ENCODE measurements at regions not wholly inside any gene's neighbourhood (a gene's known extent, or its start where the extent isn't known, plus 50 kb on each side); places are given as distances from the start of the nearest gene placed in this dataset.

DNA sequence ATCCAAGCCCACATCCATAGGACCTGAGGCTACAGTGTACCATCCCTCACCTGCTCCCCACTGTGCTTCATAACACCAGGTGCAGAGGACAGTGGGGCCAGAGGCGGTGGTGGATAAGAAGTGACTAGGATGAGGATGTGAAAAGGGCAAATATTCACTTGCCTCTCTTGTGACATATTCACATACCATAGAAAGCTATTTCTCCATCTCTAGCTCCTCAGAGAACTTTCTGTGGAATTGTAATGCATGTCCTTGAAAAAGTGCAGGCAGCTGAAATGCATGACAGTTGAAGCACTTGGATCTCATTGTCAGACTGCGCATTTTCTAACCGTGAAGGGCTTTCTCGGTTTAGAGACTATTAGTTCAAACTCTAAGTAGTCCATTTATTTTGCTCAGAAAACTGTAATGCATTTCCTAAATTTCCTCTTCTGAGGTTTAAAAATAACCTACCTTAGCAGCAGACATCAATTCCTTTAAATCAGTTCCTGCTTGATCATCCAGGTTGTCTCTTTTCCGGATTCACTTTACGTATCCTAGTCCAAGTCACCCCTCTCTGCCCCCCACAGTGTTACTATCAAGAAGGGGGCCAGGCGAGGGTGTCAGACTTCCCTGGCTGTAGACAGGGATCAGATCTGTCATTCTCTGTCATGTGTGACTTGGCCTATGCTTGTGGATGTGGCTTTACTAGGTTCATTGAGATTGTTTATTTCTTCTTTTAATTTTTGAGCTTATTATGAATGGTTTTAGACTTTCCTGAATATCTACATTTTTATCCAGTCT, 984.0 kb upstream of the TMEM132C start:
- TF ChIP-seq, protein P1, sequence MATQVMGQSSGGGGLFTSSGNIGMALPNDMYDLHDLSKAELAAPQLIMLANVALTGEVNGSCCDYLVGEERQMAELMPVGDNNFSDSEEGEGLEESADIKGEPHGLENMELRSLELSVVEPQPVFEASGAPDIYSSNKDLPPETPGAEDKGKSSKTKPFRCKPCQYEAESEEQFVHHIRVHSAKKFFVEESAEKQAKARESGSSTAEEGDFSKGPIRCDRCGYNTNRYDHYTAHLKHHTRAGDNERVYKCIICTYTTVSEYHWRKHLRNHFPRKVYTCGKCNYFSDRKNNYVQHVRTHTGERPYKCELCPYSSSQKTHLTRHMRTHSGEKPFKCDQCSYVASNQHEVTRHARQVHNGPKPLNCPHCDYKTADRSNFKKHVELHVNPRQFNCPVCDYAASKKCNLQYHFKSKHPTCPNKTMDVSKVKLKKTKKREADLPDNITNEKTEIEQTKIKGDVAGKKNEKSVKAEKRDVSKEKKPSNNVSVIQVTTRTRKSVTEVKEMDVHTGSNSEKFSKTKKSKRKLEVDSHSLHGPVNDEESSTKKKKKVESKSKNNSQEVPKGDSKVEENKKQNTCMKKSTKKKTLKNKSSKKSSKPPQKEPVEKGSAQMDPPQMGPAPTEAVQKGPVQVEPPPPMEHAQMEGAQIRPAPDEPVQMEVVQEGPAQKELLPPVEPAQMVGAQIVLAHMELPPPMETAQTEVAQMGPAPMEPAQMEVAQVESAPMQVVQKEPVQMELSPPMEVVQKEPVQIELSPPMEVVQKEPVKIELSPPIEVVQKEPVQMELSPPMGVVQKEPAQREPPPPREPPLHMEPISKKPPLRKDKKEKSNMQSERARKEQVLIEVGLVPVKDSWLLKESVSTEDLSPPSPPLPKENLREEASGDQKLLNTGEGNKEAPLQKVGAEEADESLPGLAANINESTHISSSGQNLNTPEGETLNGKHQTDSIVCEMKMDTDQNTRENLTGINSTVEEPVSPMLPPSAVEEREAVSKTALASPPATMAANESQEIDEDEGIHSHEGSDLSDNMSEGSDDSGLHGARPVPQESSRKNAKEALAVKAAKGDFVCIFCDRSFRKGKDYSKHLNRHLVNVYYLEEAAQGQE (IDR thresholded peaks at IDR 0.05; ENCODE audit: borderline replicate concordance) = peak; percentile 48
- no peak for TF ChIP-seq POLR2AphosphoS5 (IDR thresholded peaks at IDR 0.05)
- no peaks in the 10 kb centered on the region for H3K27me3 ChIP-seq (ENCODE audit: insufficient read depth, low read depth, low read length)
- H2AFZ ChIP-seq (ENCODE audit: low read depth, low read length) = no peak overlapping the region

DNA sequence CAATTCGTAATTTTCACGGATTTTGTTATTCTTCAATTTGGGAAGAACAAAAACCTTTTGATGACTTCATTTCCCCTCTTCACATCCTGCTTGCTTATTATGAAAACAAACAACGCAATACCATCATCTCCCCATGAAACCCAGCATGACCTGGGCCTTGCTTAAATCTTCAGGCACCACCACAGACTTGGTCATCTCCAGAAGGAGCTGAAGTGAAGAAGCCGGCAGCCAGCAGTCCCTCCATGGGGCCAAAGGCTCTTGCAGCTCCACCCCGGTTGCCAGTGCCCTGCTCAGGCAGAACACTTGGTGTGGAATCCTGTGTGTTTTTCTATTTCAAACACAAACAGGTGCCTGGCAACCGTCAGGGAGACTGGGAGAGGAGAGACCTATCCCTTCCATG, 982.9 kb upstream of the TMEM132C start:
- no peaks in the 10 kb centered on the region for H3K36me3 ChIP-seq (ENCODE audit: insufficient read depth, low read length)
- H2AFZ ChIP-seq (ENCODE audit: low read depth, low read length) = no peak overlapping the region
- H3K4me2 ChIP-seq (ENCODE audit: low read length) = no peak overlapping the region
- H3K9me3 ChIP-seq (ENCODE audit: low read length) = no peaks in the 10 kb centered on the region
- no peaks in the 10 kb centered on the region for H3K27me3 ChIP-seq (ENCODE audit: insufficient read depth, low read depth, low read length)
- H3K9ac ChIP-seq (ENCODE audit: low read length) = no peak overlapping the region
- TF ChIP-seq, protein P2, sequence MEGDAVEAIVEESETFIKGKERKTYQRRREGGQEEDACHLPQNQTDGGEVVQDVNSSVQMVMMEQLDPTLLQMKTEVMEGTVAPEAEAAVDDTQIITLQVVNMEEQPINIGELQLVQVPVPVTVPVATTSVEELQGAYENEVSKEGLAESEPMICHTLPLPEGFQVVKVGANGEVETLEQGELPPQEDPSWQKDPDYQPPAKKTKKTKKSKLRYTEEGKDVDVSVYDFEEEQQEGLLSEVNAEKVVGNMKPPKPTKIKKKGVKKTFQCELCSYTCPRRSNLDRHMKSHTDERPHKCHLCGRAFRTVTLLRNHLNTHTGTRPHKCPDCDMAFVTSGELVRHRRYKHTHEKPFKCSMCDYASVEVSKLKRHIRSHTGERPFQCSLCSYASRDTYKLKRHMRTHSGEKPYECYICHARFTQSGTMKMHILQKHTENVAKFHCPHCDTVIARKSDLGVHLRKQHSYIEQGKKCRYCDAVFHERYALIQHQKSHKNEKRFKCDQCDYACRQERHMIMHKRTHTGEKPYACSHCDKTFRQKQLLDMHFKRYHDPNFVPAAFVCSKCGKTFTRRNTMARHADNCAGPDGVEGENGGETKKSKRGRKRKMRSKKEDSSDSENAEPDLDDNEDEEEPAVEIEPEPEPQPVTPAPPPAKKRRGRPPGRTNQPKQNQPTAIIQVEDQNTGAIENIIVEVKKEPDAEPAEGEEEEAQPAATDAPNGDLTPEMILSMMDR (IDR thresholded peaks at IDR 0.05; ENCODE audit: poor library complexity, severe bottlenecking) = no peak
- TF ChIP-seq SMC3 (conservative IDR thresholded peaks at IDR 0.05; ENCODE audit: poor library complexity) (no peak), MXI1 (conservative IDR thresholded peaks at IDR 0.05; ENCODE audit: poor library complexity, severe bottlenecking) (no peak), TAF1 (IDR thresholded peaks at IDR 0.05; ENCODE audit: low read depth) (no peak), RAD21 (conservative IDR thresholded peaks at IDR 0.05) (no peak)
- TF ChIP-seq, protein P1 (IDR thresholded peaks at IDR 0.05; ENCODE audit: borderline replicate concordance) = no peak
- H3K9me2 ChIP-seq (ENCODE audit: insufficient read depth, low read length) = no peaks in the 10 kb centered on the region
- no peaks in the 10 kb centered on the region for H3K79me2 ChIP-seq (replicated peaks; ENCODE audit: insufficient read depth, low read length)
- H4K20me1 ChIP-seq (ENCODE audit: insufficient read depth) = no peaks in the 10 kb centered on the region
- no peaks in the 10 kb centered on the region for H3F3A ChIP-seq (ENCODE audit: insufficient read depth, low read length, poor library complexity, severe bottlenecking)
- H3K4me3 ChIP-seq (ENCODE audit: low read length) = no peak overlapping the region
- H3K27ac ChIP-seq (ENCODE audit: low read length) = no peak overlapping the region

More for the DNA sequence above, 984.0 kb upstream of the TMEM132C start:
- no peaks in the 10 kb centered on the region for H4K20me1 ChIP-seq (ENCODE audit: insufficient read depth)
- no peaks in the 10 kb centered on the region for H3K36me3 ChIP-seq (ENCODE audit: insufficient read depth, low read length)
- H3K27ac ChIP-seq (ENCODE audit: low read length) = peak overlapping the region; percentile 20
- no peak overlapping the region for H3K9ac ChIP-seq (ENCODE audit: low read length)
- H3K4me2 ChIP-seq (ENCODE audit: low read length) = no peak overlapping the region
- H3F3A ChIP-seq (ENCODE audit: insufficient read depth, low read length, poor library complexity, severe bottlenecking) = no peaks in the 10 kb centered on the region
- no peaks in the 10 kb centered on the region for H3K79me2 ChIP-seq (replicated peaks; ENCODE audit: insufficient read depth, low read length)
- H3K9me2 ChIP-seq (ENCODE audit: insufficient read depth, low read length) = no peaks in the 10 kb centered on the region
- no peaks in the 10 kb centered on the region for H3K9me3 ChIP-seq (ENCODE audit: low read length)
- no peak overlapping the region for H3K4me3 ChIP-seq (ENCODE audit: low read length)
